ENCODE measurements at regions not wholly inside any gene's neighbourhood (a gene's known extent, or its start where the extent isn't known, plus 50 kb on each side); places are given as distances from the start of the nearest gene placed in this dataset.

DNA sequence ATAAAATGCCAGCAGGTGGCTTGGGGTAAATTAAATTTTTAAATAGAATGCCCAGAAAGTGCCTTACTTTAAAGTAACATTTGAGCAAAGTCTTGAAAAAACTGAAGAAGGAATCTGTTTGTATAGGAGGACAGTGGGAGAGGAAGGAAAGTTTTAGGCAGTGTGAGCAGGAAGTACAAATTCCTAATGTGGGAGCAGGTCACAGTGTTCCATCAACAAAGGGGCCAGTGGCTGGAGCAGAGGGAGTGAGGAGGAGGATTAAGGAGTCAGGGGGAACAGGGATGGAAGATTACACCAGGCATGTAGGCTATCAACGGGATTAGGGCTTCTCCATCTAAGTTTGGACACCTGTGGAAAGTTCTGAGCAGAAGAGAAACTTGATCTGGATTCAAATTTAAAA, 439.2 kb upstream of the REG3G start:
- Mint-ChIP-seq H3K27me3 (ENCODE audit: unreplicated experiment) (no peaks in the 10 kb centered on the region), H3K36me3 (ENCODE audit: low read depth, unreplicated experiment) (no peaks in the 10 kb centered on the region), H3K9me3 (ENCODE audit: unreplicated experiment) (no peaks in the 10 kb centered on the region), H3K27ac (ENCODE audit: unreplicated experiment) (peak overlapping the region; percentile 65), H3K4me3 (ENCODE audit: unreplicated experiment) (no peak overlapping the region), H3K4me1 (ENCODE audit: unreplicated experiment) (peaks cover 12% of the 10 kb centered on the region)
- DNase-seq (ENCODE audit: low spot score): no peak
- TF ChIP-seq, protein P1, sequence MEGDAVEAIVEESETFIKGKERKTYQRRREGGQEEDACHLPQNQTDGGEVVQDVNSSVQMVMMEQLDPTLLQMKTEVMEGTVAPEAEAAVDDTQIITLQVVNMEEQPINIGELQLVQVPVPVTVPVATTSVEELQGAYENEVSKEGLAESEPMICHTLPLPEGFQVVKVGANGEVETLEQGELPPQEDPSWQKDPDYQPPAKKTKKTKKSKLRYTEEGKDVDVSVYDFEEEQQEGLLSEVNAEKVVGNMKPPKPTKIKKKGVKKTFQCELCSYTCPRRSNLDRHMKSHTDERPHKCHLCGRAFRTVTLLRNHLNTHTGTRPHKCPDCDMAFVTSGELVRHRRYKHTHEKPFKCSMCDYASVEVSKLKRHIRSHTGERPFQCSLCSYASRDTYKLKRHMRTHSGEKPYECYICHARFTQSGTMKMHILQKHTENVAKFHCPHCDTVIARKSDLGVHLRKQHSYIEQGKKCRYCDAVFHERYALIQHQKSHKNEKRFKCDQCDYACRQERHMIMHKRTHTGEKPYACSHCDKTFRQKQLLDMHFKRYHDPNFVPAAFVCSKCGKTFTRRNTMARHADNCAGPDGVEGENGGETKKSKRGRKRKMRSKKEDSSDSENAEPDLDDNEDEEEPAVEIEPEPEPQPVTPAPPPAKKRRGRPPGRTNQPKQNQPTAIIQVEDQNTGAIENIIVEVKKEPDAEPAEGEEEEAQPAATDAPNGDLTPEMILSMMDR (IDR thresholded peaks at IDR 0.05; ENCODE audit: unreplicated experiment): no peak

DNA sequence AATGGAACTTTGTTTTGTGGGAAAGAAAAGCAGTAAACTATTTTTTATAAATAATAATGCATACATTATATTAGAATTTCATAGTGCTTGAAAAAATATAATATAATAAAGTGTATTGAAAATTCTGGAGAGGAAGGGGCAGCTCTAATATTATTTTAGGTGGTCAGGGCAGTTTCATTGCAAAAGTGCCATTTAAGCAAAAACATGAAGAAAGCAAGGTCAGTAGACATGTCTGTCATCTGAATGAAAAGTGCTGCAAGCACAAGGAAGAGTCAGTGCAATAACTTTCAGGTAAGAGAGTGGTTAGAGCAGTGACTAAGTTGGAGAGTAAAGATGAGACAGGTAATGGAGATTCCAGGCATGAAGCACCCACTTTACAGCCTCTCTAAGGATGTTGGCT, 435.6 kb upstream of the REG3G start:
- Mint-ChIP-seq H3K9me3 (ENCODE audit: unreplicated experiment) (no peaks in the 10 kb centered on the region), H3K27me3 (ENCODE audit: unreplicated experiment) (no peaks in the 10 kb centered on the region), H3K4me3 (ENCODE audit: unreplicated experiment) (no peak overlapping the region), H3K27ac (ENCODE audit: unreplicated experiment) (no peak overlapping the region), H3K4me1 (ENCODE audit: unreplicated experiment) (peaks cover 12% of the 10 kb centered on the region), H3K36me3 (ENCODE audit: low read depth, unreplicated experiment) (no peaks in the 10 kb centered on the region)
- no peak for DNase-seq (ENCODE audit: low spot score)
- TF ChIP-seq, protein P1 (IDR thresholded peaks at IDR 0.05; ENCODE audit: unreplicated experiment): no peak

DNA sequence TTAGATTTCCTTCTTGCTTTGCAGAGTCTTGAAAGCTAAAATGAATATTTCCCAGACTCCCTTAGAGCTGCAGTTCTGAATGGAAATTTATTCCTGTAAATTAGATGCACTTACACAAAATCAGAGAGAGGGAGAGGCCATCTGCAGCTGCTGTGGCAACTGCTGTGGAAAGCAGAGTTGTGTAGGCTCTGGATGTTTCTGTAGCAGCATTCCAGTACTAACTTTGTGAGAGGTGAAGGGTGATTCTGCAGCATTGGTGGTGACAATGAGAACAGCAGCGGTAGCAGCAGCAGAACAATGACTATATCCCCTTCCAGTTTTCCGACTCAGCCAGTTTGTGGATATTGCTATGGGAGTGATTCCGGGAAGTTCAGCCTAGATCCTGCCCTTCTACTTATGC, 433.0 kb upstream of the REG3G start:
- H3K36me3 Mint-ChIP-seq (ENCODE audit: low read depth, unreplicated experiment): no peaks in the 10 kb centered on the region
- H3K27ac Mint-ChIP-seq (ENCODE audit: unreplicated experiment): no peak overlapping the region
- no peak for DNase-seq (ENCODE audit: low spot score)
- H3K9me3 Mint-ChIP-seq (ENCODE audit: unreplicated experiment): no peaks in the 10 kb centered on the region
- H3K27me3 Mint-ChIP-seq (ENCODE audit: unreplicated experiment): no peaks in the 10 kb centered on the region
- TF ChIP-seq, protein P1 (IDR thresholded peaks at IDR 0.05; ENCODE audit: unreplicated experiment): no peak
- H3K4me3 Mint-ChIP-seq (ENCODE audit: unreplicated experiment): no peak overlapping the region
- no peaks in the 10 kb centered on the region for H3K4me1 Mint-ChIP-seq (ENCODE audit: unreplicated experiment)

DNA sequence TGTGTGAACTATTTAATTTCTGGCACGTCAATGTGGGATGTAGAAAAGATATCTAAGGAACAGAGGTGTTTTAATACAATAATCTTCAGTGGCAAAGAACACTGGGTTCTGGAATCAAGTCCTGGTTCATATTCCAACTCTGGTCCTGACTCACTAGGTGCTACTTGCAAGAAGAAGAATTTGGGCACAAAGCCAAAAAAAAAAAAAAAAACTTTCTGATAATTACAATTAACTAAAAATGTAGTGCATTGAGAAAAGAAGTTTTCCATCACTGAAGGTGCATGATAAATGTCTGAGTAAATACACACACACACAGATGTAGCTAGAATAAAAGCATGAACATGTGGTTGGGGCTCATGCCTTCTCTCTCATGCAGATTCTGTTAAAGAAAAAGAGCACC, 424.4 kb upstream of the REG3G start:
- H3K27me3 Mint-ChIP-seq (ENCODE audit: unreplicated experiment): peaks cover 2% of the 10 kb centered on the region
- TF ChIP-seq, protein P1 (IDR thresholded peaks at IDR 0.05; ENCODE audit: unreplicated experiment): no peak
- H3K27ac Mint-ChIP-seq (ENCODE audit: unreplicated experiment): no peak overlapping the region
- H3K9me3 Mint-ChIP-seq (ENCODE audit: unreplicated experiment): no peaks in the 10 kb centered on the region
- no peak for DNase-seq (ENCODE audit: low spot score)
- H3K36me3 Mint-ChIP-seq (ENCODE audit: low read depth, unreplicated experiment): no peaks in the 10 kb centered on the region
- H3K4me1 Mint-ChIP-seq (ENCODE audit: unreplicated experiment): no peaks in the 10 kb centered on the region
- H3K4me3 Mint-ChIP-seq (ENCODE audit: unreplicated experiment): no peak overlapping the region

DNA sequence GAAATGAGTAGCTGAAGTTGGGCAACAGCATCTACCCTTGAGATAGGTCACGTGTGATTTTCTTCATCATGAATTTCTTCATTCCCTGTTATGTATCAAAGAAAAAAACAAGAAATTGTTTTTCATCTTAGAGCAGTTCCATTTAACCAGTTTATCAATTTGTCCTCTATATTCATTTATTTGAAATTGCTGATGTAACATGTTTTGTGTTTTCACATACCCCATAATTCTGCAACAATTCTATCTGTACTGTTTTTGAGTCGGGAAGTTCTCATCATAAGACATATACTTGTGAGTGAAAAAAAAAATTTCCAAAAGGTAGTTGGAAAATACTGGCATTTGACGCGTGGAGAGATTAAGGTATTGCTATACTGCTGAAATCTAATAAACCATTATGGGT, 422.6 kb upstream of the REG3G start:
- no peak for DNase-seq (ENCODE audit: low spot score)
- TF ChIP-seq, protein P1 (IDR thresholded peaks at IDR 0.05; ENCODE audit: unreplicated experiment): no peak
- H3K4me3 Mint-ChIP-seq (ENCODE audit: unreplicated experiment): no peak overlapping the region
- no peaks in the 10 kb centered on the region for H3K4me1 Mint-ChIP-seq (ENCODE audit: unreplicated experiment)
- no peaks in the 10 kb centered on the region for H3K9me3 Mint-ChIP-seq (ENCODE audit: unreplicated experiment)
- no peak overlapping the region for H3K27ac Mint-ChIP-seq (ENCODE audit: unreplicated experiment)
- H3K27me3 Mint-ChIP-seq (ENCODE audit: unreplicated experiment): peaks cover 2% of the 10 kb centered on the region
- H3K36me3 Mint-ChIP-seq (ENCODE audit: low read depth, unreplicated experiment): no peaks in the 10 kb centered on the region

Measured in endothelial cell (in vitro differentiated cells).